DMS153 treated with DMSO at 0.1 percent for 48 hours (cell line): ENCODE measurements at regions not wholly inside any gene's neighbourhood (a gene's known extent, or its start where the extent isn't known, plus 50 kb on each side); places are given as distances from the start of the nearest gene placed in this dataset.
A peak's percentile ranks its signal among the peaks of the same experiment; 100 is the strongest.
"Not testable (repeated sequence)": the region's sequence is repeated elsewhere in the genome, so short reads cannot be mapped to it uniquely, and the experiment has no call there.

ENCODE experiments used
- DNase-seq: peaks from one replicate; lab custom pipeline; 2025; ENCODE audit not compliant: unreplicated experiment; lab: John Stamatoyannopoulos, UW

DNA sequence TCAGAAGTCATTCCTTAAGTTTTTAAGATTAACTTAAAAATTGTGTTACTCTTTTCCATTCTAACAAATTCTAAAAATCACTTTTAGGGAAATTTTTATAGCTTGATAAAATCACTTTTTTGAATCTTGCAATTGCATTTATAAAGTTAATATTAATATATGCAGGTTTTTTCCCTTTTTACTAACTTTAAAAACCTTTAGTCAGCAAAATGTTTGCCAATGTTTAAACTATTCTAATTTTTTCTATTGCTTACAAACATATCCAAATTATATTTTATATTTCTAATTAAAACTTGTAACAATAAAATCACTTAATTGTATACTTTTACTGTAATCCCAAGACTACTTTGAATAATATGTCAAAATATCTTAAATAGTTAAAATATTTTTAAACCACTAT, 839.4 kb downstream of the TBL1XR1 start:
- DNase-seq: no peak

DNA sequence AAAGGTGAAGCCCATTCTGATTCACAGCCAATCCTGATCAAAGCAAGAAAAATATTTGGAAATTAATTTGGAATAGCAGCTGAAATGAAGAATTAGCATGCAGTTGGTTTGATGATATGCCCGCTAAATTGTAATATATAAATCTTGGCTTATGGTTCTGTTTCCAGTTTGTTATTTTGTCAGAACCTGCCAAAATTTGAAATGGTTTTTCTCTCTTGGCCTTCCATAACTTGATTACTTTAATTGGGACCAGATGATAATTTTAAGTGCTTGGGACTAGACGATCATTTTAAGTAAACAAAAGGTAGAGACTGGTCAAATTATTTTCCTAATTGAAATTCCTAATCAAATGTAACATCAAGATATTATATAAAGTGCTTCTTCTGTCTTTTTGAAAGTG, 842.4 kb downstream of the TBL1XR1 start:
- no peak for DNase-seq

DNA sequence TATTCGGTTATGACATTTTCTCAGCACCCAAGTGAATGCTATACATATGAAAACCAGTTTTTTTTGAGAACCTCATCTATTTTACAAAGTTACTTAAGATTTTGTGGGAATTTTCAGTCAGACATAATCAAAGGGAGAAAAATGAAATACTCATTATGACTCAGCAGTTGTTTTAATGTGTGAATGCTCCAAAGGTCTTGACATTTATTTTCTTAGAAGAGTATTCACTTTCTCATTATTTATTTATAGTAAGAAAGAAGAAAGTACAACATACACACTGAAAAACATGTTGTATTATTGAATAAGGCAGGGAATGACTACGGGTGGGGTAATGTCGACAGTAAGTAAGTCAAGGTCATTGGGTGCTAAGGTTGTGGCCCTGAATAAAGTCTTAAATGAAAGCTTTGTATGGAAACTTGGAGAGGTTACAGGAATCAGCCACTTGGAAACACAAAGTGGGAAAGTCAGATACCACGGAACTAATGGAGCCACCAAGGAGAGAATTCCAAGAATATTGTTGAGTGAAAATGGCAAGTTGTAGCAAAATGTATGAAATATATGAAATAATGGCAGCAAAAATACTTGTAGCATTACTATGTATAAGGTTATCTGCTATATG, 844.5 kb downstream of the TBL1XR1 start:
- DNase-seq: no peak

DNA sequence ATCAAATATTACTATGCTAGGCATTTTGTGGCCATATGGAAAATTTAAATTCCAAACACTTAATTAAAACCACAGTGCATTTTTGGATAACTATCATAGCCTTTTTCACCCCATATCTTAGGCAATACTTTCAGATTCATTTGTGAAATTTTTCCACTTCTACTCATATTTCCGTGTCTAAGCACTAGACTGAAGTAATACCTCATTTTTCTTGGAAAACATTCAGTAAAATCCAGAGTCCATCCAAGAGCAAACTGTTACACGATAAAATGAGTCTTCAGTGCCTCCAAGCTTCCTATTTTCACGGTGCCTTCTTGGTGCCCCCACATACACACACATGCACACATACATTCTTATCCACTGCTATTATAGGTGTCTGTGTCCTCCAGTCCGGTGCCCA, 845.9 kb downstream of the TBL1XR1 start:
- no peak for DNase-seq

DNA sequence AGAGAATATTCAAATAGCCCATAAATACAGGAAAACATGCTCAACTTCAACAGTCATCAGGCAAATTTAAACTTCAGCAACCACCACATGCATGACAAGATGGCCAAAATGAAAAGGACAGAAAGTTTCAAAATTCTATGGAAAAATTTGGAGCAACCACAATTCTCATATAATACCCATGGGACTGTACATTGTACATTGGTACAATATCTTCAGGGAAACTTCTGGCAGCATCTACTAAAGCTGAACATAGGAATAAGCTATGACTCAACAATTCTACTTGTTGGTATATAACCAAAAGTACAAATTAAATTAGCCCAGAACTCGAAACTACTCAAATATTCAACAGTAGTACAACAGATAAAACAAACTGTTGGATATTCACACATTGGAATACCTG, 847.6 kb downstream of the TBL1XR1 start:
- DNase-seq: no peak

DNA sequence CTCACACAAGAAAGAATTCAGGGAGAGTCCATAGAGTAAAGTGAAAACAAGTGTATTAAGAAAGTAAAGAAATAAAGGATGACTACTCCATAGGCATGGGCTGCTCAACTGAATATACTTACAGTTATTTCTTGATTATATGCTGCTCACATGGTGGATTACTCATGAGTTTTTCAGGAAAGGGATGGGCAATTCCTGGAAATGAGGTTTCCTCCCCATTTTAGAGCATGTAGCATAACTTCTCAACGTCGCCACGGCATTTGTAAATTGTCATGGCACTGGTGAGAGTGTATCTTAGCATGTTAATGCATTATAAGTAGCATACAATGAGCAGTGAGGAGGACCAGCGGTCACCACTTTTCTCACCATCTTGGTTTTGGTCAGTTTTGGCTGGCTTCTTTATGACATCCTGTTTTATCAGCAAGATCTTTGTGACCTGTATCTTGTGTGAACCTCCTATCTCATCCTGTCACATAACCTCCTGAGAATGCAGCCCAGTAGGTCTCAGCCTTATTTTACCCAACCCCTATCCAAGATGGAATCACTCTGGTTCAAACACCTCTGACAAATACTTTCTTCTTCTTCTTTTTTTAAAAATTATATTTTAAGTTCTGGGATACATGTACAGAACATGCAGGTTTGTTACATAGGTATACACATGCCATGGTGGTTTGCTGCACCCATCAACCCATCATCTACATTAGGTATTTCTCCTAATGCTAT, 849.7 kb downstream of the TBL1XR1 start:
- DNase-seq: no peak

DNA sequence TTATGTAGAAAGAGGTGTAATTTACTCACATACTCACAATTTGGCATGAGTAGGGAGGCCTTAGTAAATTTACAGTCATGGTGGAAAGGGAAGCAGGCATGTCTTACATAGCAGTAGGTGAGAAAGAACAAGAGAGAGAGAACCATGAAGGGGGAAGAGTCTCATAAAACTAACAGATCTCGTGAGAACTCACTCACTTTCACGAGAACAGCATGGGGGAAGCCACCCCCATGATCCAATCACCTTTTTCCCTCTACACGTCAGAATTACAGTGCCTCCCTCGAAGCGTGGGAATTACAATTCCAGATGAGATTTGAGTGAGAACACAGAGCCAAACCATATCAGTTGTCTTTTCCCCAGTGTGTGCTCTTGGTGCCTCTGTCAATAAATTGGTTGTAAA, 855.3 kb downstream of the TBL1XR1 start:
- DNase-seq: no peak

DNA sequence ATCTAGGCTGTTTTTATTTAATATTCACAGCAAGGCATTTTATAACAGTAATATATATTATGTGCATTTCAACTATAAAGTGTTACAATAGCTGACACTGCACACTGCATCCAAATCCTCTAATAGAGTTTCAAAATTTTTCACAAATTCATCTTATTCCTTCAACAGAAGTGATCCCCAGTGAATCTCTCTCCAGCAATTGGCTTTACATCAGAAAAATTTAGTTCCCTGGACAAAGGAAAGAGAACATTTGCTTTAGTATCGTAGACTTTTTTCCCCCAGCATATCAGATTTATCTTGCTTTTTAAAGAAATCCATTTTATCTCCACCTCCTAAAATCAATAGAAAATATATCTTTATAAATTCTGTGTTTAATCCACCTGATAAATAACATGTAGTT, 868.6 kb downstream of the TBL1XR1 start:
- DNase-seq: no peak

DNA sequence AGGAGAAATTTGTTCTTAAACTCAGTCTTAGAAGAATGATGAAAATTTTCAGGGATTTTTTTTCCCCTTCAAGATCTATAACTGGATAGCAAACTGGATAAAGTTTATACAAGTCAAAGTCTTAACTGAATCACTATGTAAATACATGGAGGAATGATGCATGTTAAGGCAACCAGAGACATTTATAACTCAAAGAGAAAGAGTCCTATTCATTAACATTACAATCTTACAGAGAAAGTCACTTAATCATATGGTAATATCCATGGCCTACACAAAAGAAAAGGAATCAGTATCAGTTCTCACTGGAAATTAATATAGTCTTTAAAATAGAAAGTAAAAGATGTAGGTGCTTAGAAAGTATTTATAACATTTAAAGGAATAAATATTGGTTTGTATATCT, 869.1 kb downstream of the TBL1XR1 start:
- DNase-seq: no peak

DNA sequence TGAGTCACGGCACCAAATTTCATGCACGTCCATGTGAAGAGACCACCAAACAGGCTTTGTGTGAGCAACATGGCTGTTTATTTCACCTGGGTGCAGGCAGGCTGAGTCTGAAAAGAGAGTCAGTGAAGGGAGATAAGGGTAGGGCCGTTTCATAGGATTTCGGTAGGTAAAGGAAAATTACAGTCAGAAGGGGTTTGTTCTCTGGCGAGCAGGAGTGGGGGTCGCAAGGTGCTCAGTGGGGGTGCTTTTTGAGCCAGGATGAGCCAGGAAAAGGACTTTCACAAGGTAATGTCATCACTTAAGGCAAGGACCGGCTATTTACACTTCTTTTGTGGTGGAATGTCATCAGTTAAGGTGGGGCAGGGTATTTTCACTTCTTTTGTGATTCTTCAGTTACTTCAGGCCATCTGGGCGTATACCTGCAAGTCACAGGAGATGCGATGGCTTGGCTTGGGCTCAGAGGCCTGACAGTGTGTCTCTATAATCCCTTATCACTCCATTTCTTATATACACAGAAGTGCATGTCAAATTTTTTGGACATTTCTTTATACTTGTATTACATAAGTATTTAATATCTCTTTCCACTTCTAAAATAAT, 870.3 kb downstream of the TBL1XR1 start:
- not testable (repeated sequence) for DNase-seq

DNA sequence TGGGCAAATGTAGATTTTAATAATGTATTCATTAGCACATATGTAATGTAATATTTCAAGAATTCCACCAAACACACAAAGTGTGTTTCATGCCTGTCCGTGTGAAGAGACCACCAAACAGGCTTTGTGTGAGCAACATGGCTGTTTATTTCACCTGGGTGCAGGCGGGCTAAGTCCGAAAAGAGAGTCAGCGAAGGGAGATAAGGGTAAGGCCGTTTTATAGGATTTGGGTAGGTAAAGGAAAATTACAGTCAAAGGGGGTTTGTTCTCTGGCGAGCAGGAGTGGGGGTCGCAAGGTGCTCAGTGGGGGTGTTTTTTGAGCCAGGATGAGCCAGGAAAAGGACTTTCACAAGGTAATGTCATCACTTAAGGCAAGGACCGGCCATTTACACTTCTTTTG, 875.8 kb downstream of the TBL1XR1 start:
- DNase-seq: not testable (repeated sequence)

DNA sequence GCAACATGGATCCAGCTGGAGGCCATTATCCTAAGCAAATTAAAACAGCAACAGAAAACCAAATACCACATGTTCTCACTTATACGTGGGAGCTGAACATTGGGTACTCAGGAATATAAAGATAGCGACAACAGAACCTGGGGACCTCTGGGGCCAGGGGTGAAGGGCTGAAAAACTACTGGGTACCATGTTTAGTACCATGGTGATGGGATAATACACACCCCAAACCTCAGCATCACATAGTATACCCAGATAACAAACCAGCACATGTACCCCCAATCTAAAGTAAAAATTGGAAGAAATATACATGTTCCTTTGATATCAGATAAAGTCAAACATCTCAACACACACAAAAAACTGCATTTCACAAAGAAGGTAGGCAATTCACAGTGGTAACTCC, 876.2 kb downstream of the TBL1XR1 start:
- DNase-seq: no peak

DNA sequence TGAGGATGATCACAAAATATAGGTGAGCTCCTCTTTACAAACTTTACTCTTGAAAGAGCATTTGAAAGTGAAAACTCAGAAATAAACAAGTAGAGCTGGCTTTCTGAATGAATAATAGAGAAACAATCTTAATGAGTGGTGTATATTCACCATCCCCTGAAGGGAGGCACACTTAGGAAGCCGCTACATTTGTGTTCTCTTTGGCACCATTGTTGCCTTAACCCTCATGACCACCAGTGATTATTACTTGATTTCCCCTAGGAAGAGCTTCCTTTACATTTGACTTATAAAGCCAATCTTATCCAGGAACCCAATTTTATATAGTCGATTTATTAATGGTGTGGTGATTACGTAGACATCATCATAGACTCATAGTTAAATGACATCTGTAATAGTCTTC, 883.9 kb downstream of the TBL1XR1 start:
- DNase-seq: no peak

DNA sequence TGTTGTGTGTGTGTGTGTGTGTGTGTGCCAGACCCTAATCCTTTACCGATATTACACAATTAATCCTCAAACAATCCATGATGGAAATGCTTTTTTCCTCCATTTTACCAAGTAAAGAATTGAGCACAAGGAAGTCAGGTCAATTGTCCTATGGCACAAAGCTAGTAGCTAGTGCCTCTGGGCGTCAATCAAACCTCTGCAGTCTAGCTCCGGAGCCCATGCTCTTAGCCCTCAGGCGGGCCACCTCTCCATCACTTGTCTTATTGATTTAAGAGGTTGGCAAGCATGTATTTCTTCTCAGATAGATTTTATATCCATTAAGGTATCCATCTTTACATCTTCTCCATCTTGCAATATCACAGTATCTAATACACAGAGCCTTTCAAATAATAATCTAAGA, 886.6 kb downstream of the TBL1XR1 start:
- DNase-seq: no peak

DNA sequence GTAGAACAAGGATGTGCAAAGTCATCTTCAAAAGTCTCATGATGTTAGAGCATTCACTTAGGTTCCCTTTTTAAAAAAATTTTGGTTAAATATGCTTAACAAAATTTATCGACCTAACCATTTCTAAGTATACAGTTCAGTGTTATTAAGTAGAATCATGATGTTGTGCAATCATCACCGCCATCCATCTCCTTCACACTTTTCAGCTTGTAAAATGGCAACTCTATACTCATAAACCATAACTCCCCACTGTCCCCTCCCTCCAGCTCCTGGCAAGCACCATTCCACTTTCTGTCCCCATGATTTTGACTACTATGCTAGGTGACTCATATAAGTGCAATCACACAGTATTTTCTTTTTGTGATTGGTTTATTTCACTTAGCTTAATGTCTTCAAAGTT, 895.0 kb downstream of the TBL1XR1 start:
- DNase-seq: no peak

DNA sequence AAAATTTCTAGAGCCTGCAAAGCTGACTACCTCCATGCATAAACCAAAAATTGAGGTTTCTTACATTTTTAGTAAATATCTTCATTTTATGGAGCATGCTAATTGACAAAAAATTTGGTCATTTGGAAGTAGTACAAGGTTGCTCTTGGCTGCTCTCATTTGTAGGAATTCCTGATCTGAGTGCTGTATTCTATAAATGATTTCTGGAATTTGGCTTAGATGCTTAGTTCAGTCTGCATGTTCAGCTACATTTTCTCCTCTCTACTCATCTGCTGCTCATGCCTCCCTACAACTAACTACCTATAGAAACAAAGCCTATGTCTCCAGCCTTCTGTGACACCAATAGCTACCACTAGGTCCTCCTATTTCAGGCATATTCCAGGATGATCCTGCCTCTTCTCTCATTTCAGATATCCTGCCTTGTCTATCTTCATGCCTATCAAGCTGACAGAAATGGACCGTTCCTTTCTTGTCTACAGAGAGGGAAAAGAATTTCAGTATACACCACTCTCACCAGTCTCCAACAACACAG, 901.1 kb downstream of the TBL1XR1 start:
- no peak for DNase-seq

DNA sequence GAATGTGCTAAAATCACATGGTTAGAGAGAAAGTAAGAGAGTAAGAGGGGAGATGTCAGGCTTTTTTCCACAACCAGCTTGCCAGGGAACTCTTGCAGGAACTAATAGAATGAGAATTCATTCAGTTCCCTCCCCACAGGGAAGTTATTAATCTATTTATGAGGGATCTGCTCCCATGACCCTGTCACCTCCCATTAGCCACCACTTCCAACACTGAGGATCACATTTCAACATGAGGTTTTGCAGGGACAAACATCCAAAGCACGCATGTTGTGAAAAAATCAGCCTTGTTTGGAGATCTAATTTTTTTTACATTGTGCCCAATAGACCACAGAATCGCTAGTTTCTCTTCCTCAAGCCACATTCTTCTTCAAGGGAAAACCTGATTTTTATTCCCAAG, 904.0 kb downstream of the TBL1XR1 start:
- DNase-seq: no peak

DNA sequence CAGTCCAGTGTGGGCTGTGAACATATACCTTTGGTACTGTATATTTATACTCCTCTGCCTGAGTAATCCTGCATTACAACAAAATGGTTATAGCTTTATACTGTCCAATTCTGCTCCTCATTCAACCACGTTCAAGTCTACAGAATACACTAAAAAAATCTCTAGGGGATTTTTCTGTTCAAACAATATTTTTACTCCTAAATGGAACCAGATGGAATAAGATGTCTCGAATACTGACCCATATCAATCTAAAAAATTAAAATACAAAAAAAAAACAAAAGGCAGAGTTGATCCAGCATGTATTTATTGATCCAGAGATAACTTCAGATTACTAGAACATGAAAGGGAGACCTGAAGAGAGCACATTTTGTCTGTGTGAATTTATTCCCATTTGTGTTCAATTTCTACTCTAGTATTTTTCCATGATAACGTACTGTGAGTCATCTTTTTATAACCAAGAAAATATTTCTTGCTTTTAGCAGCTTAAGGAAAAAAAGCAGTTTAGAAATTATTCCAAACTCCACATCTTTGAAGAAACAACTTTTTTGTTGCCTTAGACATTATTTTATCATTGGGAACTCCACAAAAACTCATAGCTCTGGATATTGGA, 910.7 kb downstream of the TBL1XR1 start:
- DNase-seq: no peak

DNA sequence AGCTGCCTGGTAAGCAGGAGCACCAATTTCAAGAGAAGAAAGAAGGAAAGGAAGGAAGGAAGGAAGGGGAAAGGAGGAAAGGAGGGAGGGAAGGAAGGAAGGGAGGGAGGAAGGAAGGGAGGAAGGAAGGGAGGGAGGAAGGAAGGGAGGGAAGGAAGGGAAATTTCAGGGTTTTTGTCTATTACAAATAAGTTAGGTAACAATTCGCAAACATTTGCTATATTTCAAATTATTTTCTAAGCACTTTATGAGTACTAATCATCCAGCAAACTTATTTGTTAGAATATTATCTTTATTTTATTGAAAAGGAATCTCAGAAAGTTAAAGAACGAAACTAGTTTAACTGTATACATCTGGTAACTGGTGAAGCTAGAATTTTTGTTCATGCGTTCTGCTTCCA, 921.7 kb downstream of the TBL1XR1 start:
- DNase-seq: peak; percentile 25

DNA sequence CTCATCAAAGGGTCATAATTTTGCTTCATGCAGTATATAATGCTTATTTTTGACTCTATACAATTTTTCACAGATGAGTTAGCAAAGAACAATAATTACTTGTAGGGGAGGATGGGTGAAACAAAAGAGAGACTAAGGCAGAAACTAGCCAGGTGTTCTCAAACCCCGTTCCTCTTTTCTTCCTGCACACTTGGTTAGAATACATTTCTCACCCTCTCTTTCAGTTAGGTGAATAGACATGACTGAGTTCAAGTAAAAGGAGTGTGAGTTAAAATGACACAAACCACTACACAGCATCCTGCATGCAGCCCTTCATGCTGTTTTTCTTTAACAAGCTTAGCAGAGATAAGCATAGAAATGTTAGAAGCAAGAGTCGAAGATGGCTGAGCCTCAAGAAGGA, 922.2 kb downstream of the TBL1XR1 start:
- DNase-seq: no peak

DNA sequence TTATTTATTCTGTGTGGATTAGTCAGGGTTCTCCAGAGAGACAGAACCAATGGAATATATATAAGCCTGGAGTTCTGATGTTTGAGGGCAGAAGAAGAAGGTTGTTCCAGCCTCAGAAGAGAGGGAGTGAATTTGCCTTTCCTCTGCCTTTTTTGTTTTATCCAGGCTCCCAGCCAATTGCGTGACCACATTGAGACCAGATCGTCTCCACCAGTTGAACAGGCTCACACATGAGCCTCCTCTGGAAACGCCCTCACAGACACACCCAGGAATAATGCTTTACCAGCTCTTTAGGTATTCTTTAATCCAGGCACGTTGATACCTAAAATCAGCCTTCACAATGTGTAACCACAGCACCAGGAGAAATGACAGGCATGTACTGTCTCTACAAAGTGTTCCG, 923.1 kb downstream of the TBL1XR1 start:
- DNase-seq: peak; percentile 98

DNA sequence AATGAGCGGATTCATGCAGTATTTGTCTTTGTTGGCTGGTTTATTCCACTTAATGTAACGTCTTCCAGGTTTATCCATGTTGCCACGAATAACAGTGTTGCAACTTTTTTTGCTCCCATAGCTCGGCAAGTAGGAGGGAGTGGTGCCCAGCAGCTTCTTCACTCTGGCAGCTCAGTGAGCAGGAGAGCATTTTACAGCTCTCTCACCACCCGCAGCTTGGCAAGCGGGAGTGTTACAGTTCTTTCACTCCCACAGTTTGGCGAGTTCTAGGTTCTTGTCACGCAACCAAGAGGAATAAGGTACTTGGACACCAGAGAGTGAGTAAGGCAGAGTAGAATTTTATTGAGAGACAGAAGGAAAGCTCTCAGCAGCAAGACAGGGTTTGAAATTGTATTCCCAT, 935.2 kb downstream of the TBL1XR1 start:
- no peak for DNase-seq
